Breast epithelium (tissue), 3 donors: ENCODE measurements at regions not wholly inside any gene's neighbourhood (a gene's known extent, or its start where the extent isn't known, plus 50 kb on each side); places are given as distances from the start of the nearest gene placed in this dataset.
"Not testable (repeated sequence)": the region's sequence is repeated elsewhere in the genome, so short reads cannot be mapped to it uniquely, and the experiment has no call there.

Source experiments
- POLR2A ChIP-seq: fragments of 450-650 bp; IDR thresholded peaks from one replicate; pipeline ENCODE4 v1.6.1; 2016; ENCODE audit warnings: antibody characterized with exemption, mild to moderate bottlenecking, moderate library complexity
- POLR2AphosphoS5 ChIP-seq, 3 donors: sonication (generic); formaldehyde crosslinking; IDR thresholded peaks; one replicate each; pipeline ENCODE4 v1.6.1; 2017; ENCODE audit warnings: antibody characterized with exemption in 3 of 3
- TF ChIP-seq, protein P1 (sequence below), 3 donors: fragments of 450-650 bp; IDR thresholded peaks; one replicate each; pipeline ENCODE4 v1.5.1; 2016 to 2017; ENCODE audit warnings: antibody characterized with exemption in 3 of 3, mild to moderate bottlenecking in 3 of 3, moderate library complexity in 3 of 3

GRCh38 chr1:193437333-193437732, 250.9 kb upstream of the B3GALT2 start:
- TF ChIP-seq, protein P1, sequence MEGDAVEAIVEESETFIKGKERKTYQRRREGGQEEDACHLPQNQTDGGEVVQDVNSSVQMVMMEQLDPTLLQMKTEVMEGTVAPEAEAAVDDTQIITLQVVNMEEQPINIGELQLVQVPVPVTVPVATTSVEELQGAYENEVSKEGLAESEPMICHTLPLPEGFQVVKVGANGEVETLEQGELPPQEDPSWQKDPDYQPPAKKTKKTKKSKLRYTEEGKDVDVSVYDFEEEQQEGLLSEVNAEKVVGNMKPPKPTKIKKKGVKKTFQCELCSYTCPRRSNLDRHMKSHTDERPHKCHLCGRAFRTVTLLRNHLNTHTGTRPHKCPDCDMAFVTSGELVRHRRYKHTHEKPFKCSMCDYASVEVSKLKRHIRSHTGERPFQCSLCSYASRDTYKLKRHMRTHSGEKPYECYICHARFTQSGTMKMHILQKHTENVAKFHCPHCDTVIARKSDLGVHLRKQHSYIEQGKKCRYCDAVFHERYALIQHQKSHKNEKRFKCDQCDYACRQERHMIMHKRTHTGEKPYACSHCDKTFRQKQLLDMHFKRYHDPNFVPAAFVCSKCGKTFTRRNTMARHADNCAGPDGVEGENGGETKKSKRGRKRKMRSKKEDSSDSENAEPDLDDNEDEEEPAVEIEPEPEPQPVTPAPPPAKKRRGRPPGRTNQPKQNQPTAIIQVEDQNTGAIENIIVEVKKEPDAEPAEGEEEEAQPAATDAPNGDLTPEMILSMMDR (IDR thresholded peaks at IDR 0.05): not testable (repeated sequence)
- TF ChIP-seq POLR2A; POLR2AphosphoS5 (IDR thresholded peaks at IDR 0.05): not testable (repeated sequence)
